GM12872 (cell line): ENCODE measurements at regions not wholly inside any gene's neighbourhood (a gene's known extent, or its start where the extent isn't known, plus 50 kb on each side); places are given as distances from the start of the nearest gene placed in this dataset.

ENCODE experiments used
- TF ChIP-seq, protein P1 (sequence below): IDR thresholded peaks from 3 replicates; pipeline ENCODE4 v1.5.1; 2011; ENCODE audit warnings: low read depth, mild to moderate bottlenecking, low read length, moderate library complexity; ENCODE audit not compliant: insufficient read depth

DNA sequence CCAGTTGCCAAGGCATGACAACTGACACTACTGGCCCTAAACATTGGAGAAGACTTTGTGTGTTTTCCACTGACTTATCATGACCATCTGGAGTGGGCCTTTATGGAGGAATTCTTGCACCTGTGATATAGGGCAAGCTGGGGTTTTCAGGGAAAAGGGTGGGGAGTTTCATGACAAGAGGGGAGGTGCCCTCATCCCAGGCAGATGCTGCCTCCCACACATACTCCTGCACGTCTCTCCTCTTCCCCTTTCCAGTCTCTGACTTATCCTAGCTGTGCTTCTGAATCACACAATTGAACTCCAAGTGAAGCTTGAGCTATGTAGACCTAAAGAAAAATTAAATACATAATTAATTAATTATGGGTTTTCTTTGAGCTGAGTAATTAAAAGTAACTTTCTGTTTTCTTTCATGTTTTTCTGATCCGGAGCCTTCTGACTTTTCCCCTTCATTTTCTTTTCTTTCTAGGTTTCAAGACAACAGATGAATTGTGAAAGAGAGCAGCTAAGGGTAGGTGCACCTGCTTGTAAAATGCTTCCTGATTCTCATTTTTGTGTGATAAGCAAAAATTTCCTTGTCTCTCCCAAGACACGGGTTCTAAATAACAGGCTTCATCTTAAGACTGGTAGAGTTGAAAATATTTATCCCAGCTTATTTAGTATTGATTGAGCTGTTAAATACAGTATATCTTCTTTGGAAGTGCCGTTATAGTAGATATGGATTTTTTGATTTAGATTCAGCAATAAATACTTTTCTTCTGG, 280.9 kb upstream of the RBFOX1 start:
- TF ChIP-seq, protein P1, sequence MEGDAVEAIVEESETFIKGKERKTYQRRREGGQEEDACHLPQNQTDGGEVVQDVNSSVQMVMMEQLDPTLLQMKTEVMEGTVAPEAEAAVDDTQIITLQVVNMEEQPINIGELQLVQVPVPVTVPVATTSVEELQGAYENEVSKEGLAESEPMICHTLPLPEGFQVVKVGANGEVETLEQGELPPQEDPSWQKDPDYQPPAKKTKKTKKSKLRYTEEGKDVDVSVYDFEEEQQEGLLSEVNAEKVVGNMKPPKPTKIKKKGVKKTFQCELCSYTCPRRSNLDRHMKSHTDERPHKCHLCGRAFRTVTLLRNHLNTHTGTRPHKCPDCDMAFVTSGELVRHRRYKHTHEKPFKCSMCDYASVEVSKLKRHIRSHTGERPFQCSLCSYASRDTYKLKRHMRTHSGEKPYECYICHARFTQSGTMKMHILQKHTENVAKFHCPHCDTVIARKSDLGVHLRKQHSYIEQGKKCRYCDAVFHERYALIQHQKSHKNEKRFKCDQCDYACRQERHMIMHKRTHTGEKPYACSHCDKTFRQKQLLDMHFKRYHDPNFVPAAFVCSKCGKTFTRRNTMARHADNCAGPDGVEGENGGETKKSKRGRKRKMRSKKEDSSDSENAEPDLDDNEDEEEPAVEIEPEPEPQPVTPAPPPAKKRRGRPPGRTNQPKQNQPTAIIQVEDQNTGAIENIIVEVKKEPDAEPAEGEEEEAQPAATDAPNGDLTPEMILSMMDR = no peak

DNA sequence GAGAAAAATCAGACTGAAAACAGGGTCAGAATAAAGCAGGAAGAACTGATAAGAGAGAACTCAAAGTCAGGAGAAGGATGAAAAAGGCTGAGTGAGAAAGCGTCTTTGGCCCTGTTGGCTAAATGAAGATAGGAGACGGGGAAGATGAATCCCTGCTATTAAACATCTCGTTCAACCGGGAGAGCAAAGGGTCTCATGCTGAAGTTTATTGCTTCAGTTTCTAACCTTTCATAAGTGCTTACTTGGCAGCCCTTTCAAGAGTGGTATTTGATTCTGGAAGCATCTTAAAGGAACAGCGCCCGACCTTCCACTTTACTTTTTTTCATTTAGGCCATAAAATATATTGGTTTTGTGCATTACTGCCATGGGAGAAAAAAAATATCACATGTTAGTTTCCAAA, 288.3 kb upstream of the RBFOX1 start:
- TF ChIP-seq, protein P1 = no peak

DNA sequence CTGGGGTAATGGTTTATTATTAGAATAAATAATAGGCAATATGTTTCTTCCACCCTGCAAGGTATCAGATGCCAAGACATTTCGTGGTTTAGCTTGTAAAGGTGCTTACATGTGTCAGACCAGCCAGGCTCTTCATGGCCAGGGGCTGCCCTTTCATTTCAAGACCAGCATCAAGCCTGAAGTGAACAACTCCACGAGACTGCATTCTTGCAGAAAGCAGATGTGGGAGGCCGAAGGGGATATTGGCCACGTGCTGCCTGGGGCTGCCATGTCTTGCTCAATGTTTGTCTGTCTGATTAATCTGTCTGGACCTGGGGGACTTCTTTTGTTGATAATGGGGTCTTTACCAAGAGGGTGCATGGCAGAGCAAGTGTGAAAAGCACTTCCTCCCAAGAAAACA, 294.2 kb upstream of the RBFOX1 start:
- TF ChIP-seq, protein P1 = no peak

DNA sequence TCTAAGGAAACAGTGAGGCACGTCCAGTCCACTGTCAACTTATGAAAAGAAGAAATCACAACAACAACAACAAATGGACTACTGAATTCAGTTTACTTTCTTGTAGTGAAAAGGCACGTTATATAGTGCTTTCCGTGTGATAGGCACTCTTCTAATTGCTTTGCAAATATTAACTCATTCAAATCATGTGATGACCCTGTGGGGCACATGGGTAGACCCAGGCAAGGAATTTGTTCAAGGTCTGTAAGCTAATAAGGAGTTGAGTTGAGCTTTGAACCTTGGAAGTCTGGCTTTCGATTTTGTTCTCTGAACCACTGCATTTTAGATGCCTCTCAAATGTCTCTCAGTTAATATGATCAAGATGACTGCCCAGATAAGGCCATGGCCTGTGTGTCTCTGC, 295.1 kb upstream of the RBFOX1 start:
- TF ChIP-seq, protein P1 = no peak

DNA sequence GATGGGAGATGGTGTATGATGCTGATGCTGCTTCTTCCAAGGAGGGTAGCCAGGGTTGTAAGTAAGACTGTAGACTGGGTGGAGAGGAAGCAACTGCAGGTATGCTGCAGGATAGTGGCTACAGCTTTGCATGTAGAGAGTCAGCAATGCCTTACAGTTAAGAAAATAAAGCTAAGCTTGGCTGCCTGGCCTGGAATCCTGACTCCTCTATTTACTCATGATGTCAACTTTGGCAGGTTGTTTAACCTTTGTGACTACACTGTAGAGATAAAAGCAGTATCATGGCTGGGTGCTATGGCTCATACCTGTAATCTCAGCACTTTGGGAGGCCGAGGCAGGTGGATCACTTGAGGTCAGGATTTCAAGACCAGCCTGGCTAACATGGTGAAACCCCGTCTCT, 301.6 kb upstream of the RBFOX1 start:
- TF ChIP-seq, protein P1 = no peak

DNA sequence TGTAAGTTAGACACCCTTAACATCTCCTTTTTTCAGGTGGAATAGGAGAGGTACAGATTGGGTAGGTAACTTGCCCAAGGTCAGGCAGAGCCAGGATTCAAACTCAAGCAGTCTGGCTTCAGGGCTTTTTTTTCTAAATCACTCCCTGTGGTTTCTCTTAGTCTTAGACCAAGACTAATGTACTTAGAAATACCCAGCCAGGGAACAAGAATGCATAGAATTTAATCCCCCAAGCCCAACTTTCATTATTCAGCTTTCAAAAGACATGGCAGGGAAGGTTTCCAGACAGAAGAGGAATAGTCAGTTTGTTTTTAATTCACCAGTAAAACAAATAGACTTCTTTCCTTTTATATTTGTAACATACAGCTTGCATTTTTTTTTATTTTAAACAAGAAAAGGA, 305.2 kb upstream of the RBFOX1 start:
- TF ChIP-seq, protein P1 = no peak

DNA sequence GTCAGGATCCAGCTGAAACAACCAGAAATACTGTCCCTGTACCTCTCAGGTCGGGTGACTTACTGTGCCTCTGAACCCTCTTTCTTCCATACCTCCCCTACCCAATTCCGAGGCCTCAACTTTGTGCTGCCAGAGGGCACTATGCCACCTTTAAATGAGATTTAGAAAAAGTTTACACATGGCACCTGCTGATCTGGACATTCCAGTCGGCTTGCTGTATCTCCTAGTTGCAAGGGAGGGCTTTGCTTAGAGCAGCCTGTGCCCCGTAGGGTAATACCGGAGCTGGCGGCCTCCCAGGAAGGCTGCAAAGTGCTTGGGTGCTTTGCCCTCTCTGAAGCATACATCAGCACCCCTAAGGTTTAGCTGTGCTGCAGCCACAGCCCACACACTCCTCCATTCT, 306.0 kb upstream of the RBFOX1 start:
- TF ChIP-seq, protein P1 = no peak
